ENCODE measurements at regions not wholly inside any gene's neighbourhood (a gene's known extent, or its start where the extent isn't known, plus 50 kb on each side); places are given as distances from the start of the nearest gene placed in this dataset.

- no peak for DNase-seq
Measured at GRCh38 chr4:59834943-59835342, 1365.2 kb upstream of the ADGRL3 start.

- DNase-seq = no peak
Measured at GRCh38 chr4:59837751-59838150, 1362.4 kb upstream of the ADGRL3 start.

GRCh38 chr4:59838236-59838635 is 1361.9 kb upstream of the ADGRL3 start:
- DNase-seq = no peak

- DNase-seq = no peak
Measured at GRCh38 chr4:59841698-59842097, 1358.4 kb upstream of the ADGRL3 start.

- no peak for DNase-seq
Measured at GRCh38 chr4:59848457-59848856, 1351.7 kb upstream of the ADGRL3 start.

GRCh38 chr4:59855630-59856352 is 1344.3 kb upstream of the ADGRL3 start:
- DNase-seq = no peak

- no peak for DNase-seq
Measured at GRCh38 chr4:59869056-59869455, 1331.1 kb upstream of the ADGRL3 start.

GRCh38 chr4:59869559-59869958 is 1330.6 kb upstream of the ADGRL3 start:
- no peak for DNase-seq

GRCh38 chr4:59881632-59882031 is 1318.5 kb upstream of the ADGRL3 start:
- no peak for DNase-seq

GRCh38 chr4:59904331-59904730 is 1295.8 kb upstream of the ADGRL3 start:
- DNase-seq = no peak

GRCh38 chr4:59920416-59920815 is 1279.7 kb upstream of the ADGRL3 start:
- peak in 2 of 56 donors; percentile 1 to 4 for DNase-seq

GRCh38 chr4:59925290-59925689 is 1274.8 kb upstream of the ADGRL3 start:
- no peak for DNase-seq

- no peak for DNase-seq
Measured at GRCh38 chr4:59936566-59936965, 1263.6 kb upstream of the ADGRL3 start.

GRCh38 chr4:59938166-59938565 is 1262.0 kb upstream of the ADGRL3 start:
- no peak for DNase-seq

GRCh38 chr4:59945277-59945676 is 1254.8 kb upstream of the ADGRL3 start:
- no peak for DNase-seq

GRCh38 chr4:59945716-59946115 is 1254.4 kb upstream of the ADGRL3 start:
- DNase-seq = no peak

GRCh38 chr4:59956366-59956765 is 1243.8 kb upstream of the ADGRL3 start:
- no peak for DNase-seq

- DNase-seq = no peak
Measured at GRCh38 chr4:59960143-59960542, 1240.0 kb upstream of the ADGRL3 start.

- no peak for DNase-seq
Measured at GRCh38 chr4:59966758-59967157, 1233.4 kb upstream of the ADGRL3 start.

- no peak for DNase-seq
Measured at GRCh38 chr4:59968796-59969195, 1231.3 kb upstream of the ADGRL3 start.

- DNase-seq = no peak
Measured at GRCh38 chr4:59969909-59970308, 1230.2 kb upstream of the ADGRL3 start.

- no peak for DNase-seq
Measured at GRCh38 chr4:59971952-59972351, 1228.2 kb upstream of the ADGRL3 start.

- no peak for DNase-seq
Measured at GRCh38 chr4:59973492-59973891, 1226.6 kb upstream of the ADGRL3 start.

GRCh38 chr4:59979061-59979460 is 1221.1 kb upstream of the ADGRL3 start:
- no peak for DNase-seq

All from amygdala (tissue), 56 donors.